SU-DHL-6 (cell line): ENCODE measurements at regions not wholly inside any gene's neighbourhood (a gene's known extent, or its start where the extent isn't known, plus 50 kb on each side); places are given as distances from the start of the nearest gene placed in this dataset.

Experiments
- EZH2phosphoT487 ChIP-seq: fragments of 200-600 bp; sonication (generic), shearing (Covaris generic); conservative IDR thresholded peaks from 2 replicates; pipeline ENCODE4 v1.6.1; 2018; ENCODE audit warnings: mild to moderate bottlenecking, antibody characterized with exemption, low read length, moderate library complexity, mixed read lengths
- TF ChIP-seq, protein P1 (sequence below): fragments of 200-600 bp; sonication (generic); IDR thresholded peaks from one replicate; pipeline ENCODE4 v1.5.1; 2017; ENCODE audit warnings: antibody characterized with exemption, mild to moderate bottlenecking, low read length, moderate library complexity; ENCODE audit not compliant: insufficient read depth, poor library complexity, severe bottlenecking

DNA sequence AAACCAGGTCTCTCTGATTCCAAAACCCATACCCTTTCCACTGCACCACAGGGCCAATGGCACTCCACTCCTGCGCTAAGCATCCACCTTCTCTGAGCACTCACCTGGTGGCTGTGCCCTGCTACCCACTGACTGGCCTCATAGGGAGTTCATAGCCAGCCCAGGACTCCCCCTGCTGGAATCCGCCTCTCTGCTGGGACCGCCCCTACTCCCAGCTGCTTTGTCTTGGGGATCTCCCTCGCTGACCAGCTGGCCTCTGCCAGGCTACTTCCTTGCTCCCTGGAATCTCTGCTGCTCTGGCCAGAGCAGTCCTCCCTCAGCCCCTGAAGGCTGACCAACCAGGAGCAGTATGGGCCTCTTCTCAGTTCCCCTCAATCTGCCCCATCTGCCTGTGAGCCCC lies 129.7 kb downstream of the FAXC start:
- TF ChIP-seq, protein P1, sequence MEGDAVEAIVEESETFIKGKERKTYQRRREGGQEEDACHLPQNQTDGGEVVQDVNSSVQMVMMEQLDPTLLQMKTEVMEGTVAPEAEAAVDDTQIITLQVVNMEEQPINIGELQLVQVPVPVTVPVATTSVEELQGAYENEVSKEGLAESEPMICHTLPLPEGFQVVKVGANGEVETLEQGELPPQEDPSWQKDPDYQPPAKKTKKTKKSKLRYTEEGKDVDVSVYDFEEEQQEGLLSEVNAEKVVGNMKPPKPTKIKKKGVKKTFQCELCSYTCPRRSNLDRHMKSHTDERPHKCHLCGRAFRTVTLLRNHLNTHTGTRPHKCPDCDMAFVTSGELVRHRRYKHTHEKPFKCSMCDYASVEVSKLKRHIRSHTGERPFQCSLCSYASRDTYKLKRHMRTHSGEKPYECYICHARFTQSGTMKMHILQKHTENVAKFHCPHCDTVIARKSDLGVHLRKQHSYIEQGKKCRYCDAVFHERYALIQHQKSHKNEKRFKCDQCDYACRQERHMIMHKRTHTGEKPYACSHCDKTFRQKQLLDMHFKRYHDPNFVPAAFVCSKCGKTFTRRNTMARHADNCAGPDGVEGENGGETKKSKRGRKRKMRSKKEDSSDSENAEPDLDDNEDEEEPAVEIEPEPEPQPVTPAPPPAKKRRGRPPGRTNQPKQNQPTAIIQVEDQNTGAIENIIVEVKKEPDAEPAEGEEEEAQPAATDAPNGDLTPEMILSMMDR, result no peak
- TF ChIP-seq EZH2phosphoT487, result no peak
